Chondrocyte (in vitro differentiated cells): ENCODE measurements at regions not wholly inside any gene's neighbourhood (a gene's known extent, or its start where the extent isn't known, plus 50 kb on each side); places are given as distances from the start of the nearest gene placed in this dataset.
A peak's percentile ranks its signal among the peaks of the same experiment; 100 is the strongest.

ENCODE experiments used
- DNase-seq: peaks from one replicate; pipeline ENCODE4 v3.0.0; 2021; ENCODE audit warnings: mixed read lengths, low spot score
- H3K27ac Mint-ChIP-seq: one replicate; pipeline ENCODE4 v1.8.0; 2021; ENCODE audit warnings: mild to moderate bottlenecking, moderate library complexity, mixed read lengths; ENCODE audit not compliant: unreplicated experiment
- H3K27me3 Mint-ChIP-seq: 2 replicates; pipeline ENCODE4 v1.8.0; 2021; ENCODE audit warnings: low read depth, mixed read lengths
- H3K36me3 Mint-ChIP-seq: 2 replicates; pipeline ENCODE4 v1.8.0; 2021; ENCODE audit warnings: low read depth, mixed read lengths
- H3K4me1 Mint-ChIP-seq: 2 replicates; pipeline ENCODE4 v1.8.0; 2021; ENCODE audit warnings: low read depth, mild to moderate bottlenecking, mixed read lengths
- H3K4me3 Mint-ChIP-seq: one replicate; pipeline ENCODE4 v1.8.0; 2021; ENCODE audit warnings: mild to moderate bottlenecking, moderate library complexity, mixed read lengths; ENCODE audit not compliant: unreplicated experiment
- H3K9me3 Mint-ChIP-seq: 2 replicates; pipeline ENCODE4 v1.8.0; 2021; ENCODE audit warnings: low read depth, mixed read lengths
- TF ChIP-seq, protein P1 (sequence below): fragments of 200-600 bp; sonication (generic); IDR thresholded peaks from 2 replicates; pipeline ENCODE4 v1.5.0; 2021; ENCODE audit warnings: antibody characterized with exemption, mild to moderate bottlenecking, moderate library complexity

DNA sequence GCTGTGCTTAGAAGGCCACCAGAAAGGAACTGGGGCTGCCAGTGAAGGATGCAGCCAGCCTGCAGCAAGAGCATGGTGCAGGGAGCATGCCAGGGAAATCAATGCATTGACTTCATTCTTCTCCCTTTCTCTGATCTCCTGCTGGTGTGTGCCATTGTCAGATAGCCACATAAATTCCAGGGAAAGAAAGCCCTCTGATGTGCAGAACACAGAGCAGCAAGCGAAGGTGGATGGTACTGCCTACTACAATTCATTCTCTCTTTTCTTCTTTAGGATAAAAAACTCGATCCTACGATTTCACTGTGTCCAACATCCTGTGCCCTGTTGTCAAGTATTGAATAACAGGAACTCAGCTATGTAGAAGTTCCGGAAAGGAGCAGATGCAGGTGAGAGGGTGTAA, 446.7 kb upstream of the TMEM132C start:
- Mint-ChIP-seq H3K27ac (no peak overlapping the region), H3K4me3 (no peak overlapping the region), H3K4me1 (peaks cover 21% of the 10 kb centered on the region), H3K27me3 (no peaks in the 10 kb centered on the region), H3K36me3 (no peaks in the 10 kb centered on the region), H3K9me3 (no peaks in the 10 kb centered on the region)
- DNase-seq, result no peak
- TF ChIP-seq, protein P1, sequence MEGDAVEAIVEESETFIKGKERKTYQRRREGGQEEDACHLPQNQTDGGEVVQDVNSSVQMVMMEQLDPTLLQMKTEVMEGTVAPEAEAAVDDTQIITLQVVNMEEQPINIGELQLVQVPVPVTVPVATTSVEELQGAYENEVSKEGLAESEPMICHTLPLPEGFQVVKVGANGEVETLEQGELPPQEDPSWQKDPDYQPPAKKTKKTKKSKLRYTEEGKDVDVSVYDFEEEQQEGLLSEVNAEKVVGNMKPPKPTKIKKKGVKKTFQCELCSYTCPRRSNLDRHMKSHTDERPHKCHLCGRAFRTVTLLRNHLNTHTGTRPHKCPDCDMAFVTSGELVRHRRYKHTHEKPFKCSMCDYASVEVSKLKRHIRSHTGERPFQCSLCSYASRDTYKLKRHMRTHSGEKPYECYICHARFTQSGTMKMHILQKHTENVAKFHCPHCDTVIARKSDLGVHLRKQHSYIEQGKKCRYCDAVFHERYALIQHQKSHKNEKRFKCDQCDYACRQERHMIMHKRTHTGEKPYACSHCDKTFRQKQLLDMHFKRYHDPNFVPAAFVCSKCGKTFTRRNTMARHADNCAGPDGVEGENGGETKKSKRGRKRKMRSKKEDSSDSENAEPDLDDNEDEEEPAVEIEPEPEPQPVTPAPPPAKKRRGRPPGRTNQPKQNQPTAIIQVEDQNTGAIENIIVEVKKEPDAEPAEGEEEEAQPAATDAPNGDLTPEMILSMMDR, result no peak

DNA sequence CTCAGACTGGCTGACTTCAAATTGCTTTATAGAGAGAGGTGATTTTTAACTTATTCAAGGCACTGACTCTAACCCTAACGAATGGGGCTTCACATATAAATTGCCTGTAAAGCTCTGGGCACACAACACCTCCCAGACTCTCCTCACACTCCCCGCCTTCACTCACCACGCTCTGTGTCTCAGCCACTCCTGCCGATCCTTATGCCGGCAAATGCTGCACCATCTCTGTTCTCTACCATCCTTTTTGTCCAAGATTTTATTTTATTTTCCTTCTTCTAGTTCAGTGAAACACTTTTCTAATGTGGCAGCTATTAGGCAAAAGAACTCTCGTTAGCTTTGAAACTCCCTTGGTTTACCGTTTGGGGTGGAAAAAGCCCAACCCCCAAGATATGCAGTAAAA, 446.1 kb upstream of the TMEM132C start:
- H3K4me1 Mint-ChIP-seq, result peaks cover 21% of the 10 kb centered on the region
- no peak for DNase-seq
- TF ChIP-seq, protein P1, result no peak

DNA sequence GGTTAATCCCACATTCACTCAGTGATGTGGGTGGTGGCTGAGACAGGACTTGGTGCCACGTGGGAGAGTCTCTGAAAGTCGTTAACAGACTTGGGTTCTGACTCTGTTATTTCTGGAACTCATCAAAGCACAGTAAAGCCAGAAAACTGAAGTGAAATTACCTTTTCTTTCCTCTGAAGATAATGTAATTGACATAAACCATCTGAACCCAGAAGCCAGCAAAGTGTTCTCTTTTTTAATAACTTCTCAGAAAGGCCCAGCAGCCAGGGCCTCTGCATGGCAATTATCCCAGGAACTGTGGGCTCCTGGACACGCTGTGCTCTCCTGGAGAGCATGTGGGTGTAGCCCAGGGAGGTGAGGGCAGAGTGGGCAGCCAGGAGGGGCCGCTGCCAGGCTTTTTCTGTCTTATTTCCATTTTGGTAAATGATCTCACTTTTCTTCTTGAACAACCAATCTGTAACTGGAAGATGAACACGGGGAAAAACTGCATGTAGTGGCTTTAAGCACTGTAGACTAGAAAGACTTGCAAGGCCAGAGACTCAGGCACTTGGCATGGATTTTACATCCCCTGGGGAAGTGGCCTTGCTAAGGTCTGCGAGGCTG, 444.1 kb upstream of the TMEM132C start:
- DNase-seq, result no peak
- Mint-ChIP-seq H3K27ac (peak overlapping the region; percentile 18), H3K9me3 (no peaks in the 10 kb centered on the region), H3K36me3 (no peaks in the 10 kb centered on the region), H3K4me1 (peaks cover 21% of the 10 kb centered on the region), H3K27me3 (no peaks in the 10 kb centered on the region), H3K4me3 (no peak overlapping the region)
- TF ChIP-seq, protein P1, result peak; percentile 31

More for the DNA sequence above, 446.1 kb upstream of the TMEM132C start:
- H3K36me3 Mint-ChIP-seq, result no peaks in the 10 kb centered on the region
- H3K9me3 Mint-ChIP-seq, result no peaks in the 10 kb centered on the region
- no peaks in the 10 kb centered on the region for H3K27me3 Mint-ChIP-seq
- no peak overlapping the region for H3K4me3 Mint-ChIP-seq
- no peak overlapping the region for H3K27ac Mint-ChIP-seq

DNA sequence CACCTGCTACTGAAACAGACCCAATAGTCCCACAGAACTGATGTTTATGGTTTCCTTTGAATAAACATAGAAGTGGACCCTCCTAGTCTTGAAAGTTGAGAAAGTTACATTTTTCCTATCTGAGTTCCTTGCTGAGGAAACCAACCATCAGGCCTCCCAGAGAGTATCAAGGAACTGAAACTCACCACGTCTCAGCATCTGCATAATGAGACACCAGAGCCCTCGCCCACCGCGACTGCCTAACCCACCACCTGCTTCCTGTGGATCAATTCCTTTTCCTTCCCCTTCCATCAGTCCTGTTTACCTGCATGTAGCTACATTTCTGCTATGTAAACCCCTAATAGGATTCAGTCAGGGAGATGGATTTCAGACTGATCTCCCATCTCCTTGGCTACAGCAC, 443.2 kb upstream of the TMEM132C start:
- DNase-seq, result no peak
- TF ChIP-seq, protein P1, result no peak
- Mint-ChIP-seq H3K36me3 (no peaks in the 10 kb centered on the region), H3K4me3 (no peak overlapping the region), H3K27me3 (no peaks in the 10 kb centered on the region), H3K27ac (no peak overlapping the region), H3K9me3 (no peaks in the 10 kb centered on the region), H3K4me1 (peaks cover 21% of the 10 kb centered on the region)

DNA sequence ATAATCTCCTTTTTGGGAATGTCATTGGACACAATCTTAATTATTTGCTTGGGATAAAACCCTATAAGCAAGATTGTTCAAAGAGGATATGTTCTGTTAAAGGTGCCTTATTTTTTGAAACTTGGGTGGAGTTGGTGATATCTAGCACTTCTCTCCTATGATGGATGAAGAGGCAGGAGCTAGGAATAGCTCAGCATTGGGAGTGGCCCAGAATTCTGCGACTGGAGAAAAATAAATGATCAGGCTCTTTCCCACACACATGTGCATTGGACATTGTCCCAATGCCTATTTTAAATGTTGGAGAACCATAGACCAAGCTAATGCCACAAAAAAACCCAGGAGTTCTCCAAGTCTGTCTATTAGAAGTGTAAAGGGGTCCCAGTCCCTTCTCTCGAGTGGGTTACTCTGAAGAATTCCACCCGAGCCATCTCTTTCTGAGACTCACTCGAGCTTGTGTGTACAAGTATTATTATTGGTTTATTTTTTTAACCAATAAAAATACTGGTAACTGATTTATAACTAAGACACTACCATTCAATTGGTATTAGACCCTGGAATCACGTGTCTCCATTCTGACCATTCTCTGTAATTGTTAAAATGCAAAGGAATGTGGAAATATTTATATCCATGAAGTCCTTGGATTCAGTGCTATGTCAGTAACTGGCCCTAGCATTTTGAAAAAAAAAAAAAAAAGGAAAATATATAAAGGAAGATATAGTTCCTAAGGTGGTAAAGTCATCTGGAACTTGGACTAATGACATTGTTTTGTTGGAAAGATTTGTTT, 437.5 kb upstream of the TMEM132C start:
- Mint-ChIP-seq H3K27me3 (peaks cover 4% of the 10 kb centered on the region), H3K36me3 (no peaks in the 10 kb centered on the region), H3K4me3 (no peak overlapping the region), H3K27ac (no peak overlapping the region), H3K4me1 (no peaks in the 10 kb centered on the region), H3K9me3 (no peaks in the 10 kb centered on the region)
- no peak for DNase-seq
- TF ChIP-seq, protein P1, result no peak
